Fibroblast of skin of scalp (primary cell): ENCODE measurements at regions not wholly inside any gene's neighbourhood (a gene's known extent, or its start where the extent isn't known, plus 50 kb on each side); places are given as distances from the start of the nearest gene placed in this dataset.
A peak's percentile ranks its signal among the peaks of the same experiment; 100 is the strongest.

Experiments
- DNase-seq: peaks from one replicate; pipeline ENCODE4 v3.0.0-alpha.2; 2013

DNA sequence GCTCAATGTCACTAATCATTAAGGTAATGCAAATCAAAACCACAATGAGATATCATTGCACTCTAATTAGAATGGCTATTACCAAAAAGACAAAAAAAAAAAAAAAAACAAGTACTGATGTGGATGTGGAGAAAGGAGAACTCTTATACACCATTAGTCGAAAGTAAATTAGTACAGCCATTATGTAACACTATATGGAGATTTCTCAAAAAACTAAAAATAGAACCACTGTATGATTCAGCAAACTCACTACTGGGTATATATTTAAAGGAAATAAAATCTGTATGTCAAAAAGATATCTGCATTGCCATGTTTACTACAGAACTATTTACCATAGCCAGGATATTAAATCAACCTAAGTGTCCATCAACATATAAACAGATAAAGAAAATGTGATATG is 265.4 kb upstream of the ARHGAP20 start:
- DNase-seq = no peak

DNA sequence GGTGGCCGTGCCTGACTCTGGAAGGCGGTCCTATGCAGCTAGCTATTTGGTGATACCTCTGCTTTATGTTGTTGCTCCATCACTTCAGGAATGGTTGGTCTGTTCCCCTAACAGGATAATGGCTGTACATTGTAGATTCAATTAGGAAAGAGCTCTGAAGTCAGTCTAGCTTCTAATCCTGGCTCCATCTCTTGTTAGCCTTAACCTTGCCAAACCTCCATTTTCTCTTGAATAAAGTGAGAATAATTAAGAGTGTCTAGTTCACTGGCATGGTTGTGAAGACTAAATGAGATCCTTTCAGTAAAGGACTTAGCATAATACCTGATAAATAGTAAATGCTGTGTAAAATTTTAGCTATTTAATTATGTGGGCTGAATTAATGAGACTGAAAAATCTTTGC is 262.5 kb upstream of the ARHGAP20 start:
- DNase-seq = no peak

DNA sequence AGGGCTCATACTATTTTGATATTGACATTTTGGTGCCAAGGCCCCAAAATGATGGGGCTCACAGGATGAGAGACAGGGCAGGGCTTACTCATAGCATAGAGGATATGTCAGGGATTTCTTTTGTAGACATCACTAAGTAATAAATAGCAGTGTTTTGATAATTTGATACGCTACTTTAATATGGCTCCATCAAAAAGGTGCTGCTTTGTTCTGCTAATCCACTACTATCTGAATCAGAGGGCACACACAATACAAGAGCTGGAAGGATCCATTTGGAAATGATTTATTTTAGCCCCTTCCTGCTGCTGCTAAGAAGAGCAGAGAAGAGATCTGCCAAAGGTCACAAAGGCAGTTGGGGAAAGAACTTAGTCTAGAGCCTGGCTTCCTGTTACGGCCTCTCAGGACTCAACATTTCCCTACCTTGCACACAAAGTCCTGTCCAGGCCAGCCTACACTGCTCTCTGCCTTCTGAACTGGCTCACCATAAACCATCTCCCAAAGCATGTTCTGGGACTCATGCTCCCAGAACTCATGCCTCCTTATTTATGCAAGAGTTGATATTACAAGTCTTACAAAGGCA is 261.3 kb upstream of the ARHGAP20 start:
- DNase-seq = no peak

DNA sequence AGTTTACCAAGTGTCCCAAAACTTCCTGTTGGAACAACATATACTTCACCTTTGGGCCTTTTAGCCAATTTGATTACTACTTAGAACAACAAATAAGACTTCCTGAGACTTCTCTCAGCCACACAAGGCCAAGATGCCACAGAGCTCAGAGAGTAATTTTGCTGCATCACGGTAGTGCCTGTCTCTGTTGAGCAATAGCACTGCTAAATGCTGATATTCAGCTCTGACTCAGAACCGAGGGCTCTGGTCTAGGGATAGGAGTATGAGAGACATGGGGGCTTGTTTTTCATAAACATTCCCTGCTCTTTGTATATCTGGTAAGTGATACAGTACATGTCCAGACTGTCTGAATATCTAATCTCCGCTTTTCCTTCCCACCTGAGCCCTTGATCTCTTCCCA is 260.4 kb upstream of the ARHGAP20 start:
- DNase-seq = peak; percentile 57

DNA sequence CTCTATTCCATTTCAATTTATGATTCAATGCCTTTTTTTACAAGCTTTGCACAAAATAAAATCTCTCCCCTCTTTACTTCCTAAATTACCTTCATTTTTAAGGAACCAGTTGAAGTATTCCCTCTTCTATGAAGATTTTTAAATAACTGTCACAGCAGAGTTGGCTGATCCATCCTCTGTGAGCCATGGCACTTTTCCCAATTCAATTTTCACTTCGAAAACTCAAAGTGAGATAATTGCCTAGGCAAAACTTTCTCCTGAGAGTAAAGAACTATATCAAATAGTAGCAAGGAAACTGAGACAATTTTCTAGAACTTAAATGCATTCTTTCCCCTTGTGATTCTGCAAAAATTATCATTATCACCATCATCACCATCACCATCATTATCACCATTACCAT is 259.9 kb upstream of the ARHGAP20 start:
- no peak for DNase-seq

DNA sequence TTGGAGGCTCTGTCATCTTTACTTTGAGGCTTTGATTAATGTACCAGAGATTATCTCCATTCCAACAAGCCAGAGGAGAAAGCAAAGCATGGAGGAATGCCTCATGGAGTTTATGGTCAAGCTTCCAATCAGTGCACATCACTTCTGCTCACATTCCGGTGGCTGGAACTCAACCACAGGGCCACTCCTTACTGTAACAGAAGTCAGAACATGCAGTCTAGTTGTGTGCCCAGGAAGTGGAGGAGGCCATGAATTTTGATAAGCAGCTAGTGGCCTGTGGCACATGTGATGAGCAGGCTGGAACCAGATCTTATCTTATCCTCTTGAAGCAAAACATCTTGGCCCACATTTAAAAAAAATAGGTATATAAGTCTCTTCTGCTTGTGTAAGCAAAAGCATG is 258.9 kb upstream of the ARHGAP20 start:
- peak; percentile 81 for DNase-seq

DNA sequence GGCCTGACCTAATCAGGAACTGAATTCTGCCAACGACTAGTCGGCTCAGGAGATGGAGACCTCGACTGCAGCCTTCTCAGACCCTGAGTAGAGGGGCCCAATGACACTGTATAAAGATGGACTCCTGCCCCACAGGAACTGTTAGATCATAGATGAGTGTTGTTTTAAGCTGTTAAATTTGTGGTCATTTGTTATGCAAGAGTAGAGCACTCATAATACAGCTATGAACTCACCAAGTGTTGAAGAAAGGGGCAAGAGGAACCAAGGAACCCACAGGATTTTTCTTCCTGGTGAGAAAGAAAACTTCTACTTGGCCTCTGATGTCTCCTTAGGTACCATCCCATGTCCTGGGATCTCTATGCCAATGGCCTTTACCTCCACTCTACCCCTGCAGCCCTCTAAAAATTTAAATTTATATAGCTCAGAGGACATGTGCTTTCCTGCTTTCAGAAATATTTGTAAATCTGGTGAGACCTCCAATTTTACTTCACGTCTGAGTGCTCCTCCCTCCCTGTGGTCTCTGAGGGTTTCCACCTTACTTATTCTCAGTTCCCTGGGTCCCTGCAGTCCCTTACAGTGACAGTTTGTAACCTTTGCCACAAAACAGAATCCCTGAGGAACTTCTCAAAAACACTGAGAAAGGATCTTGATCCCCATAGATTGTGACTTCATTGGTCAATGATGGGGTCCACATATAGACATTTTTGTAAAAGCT is 256.3 kb upstream of the ARHGAP20 start:
- DNase-seq = peak; percentile 36

DNA sequence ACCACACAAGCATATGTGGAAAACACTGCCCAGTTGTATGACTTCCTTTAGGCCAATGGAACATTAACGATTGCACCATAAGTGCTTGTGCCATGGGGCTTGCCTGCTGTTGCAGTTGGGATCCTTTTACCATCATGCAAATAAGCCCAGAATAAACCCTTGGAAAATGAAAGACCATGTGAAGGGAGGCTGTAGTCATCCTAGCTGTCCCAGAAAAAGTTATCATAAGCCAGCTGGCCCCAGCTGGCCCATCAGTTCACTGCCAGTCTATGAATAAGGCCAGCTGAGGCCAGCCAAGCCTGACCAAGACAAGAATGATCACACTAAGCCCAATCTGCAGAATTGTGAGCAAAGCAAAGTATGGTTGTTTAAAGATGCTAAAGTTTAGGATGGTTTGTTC is 253.9 kb upstream of the ARHGAP20 start:
- no peak for DNase-seq

DNA sequence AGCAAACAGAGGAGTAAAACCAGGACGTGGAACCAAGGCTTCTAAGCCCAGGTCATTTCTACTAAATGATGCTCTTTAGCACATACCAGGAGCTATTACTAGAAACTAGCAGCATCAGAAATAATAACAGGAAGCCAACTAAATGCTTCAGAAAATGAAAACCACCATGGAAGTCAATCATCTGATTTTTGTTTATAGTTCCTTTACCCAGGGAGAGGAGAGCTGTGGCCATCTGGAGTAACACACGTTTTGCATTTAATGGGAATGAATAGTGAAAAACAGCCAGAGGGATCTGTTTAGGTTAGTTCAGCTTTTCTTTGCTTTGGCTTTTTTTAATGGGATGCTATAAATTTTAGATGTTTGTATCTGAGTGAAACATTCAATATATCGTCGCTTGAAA is 250.7 kb upstream of the ARHGAP20 start:
- DNase-seq = peak; percentile 7

DNA sequence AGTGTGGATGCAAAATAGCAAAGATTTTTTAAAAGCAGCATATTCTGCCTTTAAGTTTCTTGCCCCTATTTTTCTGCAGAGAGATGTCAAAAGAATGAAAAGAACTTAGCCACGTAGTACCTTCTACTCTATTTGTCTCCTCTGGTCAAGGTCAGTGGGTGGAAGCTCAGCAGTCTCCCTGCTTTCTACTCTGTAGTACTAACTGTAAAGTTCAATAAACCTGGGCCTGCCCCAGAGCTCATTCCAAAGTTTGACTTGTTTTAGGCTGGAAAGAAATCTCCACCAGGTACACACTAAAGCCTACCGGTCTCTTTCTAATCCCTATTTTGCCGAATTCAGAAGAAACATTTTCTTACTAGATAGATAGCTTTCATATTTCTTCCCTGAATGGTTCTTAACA is 247.9 kb upstream of the ARHGAP20 start:
- no peak for DNase-seq

DNA sequence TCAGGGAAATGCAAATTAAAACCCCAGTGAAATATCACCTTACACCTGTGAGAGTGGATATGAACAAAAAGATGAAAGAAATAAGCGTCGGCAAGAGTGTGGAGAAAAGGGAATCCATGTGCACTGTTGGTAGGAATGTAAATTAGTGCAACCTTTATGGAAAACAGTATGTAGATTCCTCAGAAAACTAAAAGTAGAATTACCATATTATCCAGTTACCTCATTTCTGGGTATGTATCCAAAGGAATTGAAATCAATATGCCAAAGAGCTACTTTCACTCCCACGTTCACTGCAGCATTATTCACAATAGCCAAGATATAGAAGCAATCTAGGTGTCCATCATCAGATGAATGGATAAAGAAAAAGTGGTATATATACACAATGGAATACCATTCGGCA is 246.0 kb upstream of the ARHGAP20 start:
- DNase-seq = no peak

DNA sequence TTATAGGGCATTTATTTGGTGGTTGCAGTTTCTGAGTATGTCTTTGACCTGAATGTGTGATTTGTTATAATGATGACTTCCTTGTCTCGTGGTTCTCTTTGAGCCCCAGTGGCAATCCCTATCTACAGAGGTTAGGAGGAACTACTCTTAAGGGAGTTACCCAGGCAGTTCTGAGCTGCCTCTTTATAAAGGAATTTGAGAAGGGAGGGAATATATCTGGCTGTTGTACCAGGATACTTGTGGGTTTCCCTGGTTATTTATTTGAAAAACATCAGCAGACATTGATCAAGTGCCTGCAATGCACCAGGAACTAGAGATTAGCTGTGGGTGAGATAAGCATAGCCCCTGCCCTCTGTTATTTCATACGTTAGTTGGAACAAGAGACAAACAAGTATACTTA is 243.5 kb upstream of the ARHGAP20 start:
- DNase-seq = no peak

DNA sequence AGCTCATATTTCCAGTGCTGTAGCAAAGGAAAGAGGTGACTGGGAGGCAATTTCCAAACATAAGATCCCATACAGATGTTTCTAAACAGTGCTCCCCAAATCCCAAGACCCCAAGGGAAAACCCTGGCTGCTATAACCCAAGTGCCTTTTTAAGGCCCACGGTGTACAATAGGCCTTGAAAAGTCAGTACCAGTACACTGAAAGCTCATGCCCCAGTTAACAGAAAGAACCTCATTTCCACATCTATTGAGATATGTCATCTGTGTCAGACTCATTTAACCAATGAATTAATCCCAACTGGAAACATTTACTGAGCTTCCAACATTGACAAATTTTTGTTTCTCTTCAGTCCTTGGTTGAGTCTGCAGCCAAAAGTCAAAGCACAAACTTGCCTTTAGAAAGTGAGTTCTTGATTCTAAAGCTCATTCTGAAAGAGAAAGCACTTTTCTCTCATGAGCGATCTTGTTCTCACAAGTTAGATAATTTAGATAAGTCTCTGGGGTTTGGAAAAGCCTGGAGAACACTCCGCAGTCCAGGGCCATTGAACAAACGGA is 239.8 kb upstream of the ARHGAP20 start:
- DNase-seq = no peak

DNA sequence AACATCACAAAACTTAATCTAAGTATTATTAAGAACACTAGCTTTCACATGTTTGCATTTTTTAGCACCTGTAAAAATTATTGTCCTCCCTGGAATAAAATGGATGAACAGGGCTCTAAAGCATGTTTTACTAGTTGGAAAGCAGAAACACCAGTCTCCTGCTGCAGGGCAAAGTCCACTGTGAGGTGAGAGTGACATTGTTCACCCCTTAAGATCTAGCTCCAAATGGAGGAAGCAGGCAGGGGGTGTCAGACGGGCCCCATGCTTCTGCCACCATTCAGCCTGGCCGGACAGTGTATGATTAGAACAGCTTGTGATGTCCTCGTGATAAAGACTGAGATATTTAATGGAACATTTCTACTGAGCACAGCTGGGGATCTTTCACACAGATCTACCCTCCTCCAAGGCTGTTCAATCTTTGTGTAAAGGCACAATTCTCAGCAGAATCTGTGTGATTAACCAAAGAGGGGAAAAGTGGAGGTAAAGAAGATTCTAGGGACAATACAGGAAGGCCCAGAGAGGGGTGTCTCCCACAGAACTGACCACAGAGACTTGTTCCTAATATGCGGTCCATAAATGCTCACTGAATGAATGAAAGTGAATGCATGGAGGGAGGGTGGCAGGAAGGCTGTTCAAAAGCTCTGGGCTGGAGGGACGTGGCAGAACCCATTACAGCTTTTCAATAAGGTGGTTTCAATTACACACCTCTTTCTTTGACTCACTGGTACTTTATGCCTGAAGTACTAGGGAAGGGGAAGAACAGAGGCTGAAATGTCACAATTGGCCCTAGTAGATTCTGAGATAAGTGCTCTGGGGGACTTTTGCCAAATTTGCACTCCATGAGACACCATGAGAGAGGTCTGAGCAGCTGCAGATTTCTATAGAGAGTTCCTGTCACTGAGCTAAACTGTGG is 239.1 kb upstream of the ARHGAP20 start:
- no peak for DNase-seq

DNA sequence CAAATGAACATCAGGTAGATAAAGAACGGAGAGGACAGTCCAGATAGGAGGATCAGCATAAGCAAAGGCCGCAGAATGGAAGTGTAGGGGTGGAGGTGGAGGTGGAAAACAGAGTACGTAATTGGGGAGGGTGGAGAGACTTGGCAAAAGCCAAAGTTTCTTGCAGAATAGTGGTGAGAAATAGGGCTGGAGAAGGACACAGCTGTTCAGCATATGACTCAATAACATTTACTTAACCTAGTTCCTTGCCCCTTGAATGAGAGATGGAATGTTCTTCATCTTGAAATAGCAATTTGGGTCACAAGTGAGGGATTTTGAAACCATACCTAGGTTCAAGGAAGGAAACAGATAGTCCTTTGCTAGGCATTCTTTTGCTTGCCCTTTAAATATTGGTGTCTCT is 235.9 kb upstream of the ARHGAP20 start:
- DNase-seq = no peak

DNA sequence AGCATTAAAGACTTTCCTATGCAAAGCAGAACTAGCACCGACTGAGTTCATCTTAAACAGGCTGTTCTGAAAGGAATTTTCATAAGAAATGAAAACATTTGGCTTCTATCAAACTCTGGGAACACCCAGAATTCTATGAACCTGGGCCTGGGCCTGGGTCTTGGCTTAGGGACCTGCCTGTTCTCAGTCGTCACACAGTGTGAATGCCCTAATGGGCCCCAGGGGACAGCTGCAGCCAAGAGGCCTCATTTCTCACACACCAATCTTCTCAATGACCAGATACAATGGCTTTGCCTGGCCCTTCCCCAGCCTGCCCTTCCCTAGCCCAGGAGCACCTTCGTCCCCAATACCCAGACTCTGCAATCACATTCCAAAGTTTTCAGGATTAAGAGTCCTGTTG is 234.9 kb upstream of the ARHGAP20 start:
- DNase-seq = no peak

DNA sequence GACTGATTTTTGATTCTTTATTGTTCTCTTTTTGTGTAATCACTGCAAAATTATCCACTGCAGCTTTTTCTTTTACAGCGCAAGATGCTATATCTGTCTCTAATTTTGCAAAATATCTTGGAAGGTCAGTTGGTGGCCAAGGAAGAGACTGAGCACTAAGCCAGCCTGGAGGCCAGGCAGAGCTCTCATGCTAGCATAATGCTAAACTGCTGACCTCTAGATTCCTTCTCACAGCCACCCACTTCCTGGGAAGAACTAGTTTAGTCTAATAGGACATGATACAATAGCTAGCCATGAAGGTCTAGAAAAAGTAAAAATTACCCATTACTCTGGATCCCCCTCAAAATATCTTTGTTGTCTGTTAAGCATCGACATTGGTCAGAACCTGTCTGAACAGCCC is 227.2 kb upstream of the ARHGAP20 start:
- DNase-seq = no peak

DNA sequence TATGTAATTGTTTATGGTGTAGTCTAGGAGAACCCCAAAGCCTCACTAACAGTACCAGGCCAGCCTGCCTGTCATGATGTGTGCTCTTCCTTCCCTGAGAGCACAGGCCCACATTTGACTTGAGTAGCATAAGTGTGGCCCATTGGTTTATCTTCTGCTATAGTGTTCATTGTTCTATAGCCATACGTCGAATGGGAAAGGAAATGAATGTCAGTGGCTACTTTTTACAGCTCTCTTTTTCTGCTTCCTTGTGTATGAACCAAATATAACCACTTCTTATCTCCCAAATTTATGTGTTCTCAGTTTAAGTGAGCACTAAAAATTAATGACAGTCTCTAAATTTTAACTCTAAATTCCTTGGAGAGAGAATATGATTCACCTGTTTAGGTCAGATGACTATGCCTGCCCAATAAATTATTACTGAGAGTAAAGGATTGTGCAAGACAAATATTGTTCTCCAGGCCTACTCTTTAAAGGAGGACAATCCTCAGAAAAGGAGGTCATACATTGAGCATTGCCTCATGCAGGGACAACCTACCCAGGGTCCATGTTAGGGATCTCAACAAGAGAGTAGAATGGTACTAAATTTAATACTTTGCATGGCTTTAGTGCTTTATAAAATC is 222.9 kb upstream of the ARHGAP20 start:
- no peak for DNase-seq

DNA sequence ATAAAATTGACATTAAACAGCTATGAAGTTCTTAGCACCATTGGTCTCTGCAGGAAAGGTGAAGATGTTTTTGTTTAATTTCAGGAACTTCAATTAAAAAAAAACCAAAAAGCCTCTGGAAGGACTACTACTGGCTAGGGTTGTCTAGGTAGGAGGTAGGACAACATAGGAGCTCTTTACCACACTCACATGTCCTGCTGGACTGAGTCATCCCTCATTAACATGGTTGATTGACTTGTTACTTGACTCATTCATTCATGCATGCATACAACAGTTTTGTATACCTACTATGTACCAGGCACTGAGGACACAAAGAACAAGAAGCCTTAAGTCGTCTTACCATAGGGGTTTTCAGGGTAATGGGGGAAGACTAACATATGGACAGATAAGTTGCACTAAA is 216.9 kb upstream of the ARHGAP20 start:
- no peak for DNase-seq

DNA sequence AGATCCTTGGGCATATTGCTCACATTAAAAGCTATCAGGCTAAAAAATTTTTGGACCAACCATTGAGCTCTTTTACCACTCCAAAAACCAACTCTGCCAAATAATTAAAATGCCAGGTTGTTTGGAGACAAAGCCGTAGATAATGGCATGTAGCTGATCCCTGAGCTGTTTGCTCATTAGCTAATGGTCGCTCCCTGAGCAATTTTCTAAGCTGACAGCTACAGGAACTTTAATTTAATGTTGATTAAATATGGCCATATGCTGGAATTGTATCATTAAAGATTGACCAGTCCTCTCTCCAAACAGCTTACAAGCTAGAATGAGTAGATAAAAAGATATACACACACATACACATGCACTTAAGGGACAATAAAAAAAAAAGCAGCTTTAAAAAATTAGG is 216.2 kb upstream of the ARHGAP20 start:
- no peak for DNase-seq

DNA sequence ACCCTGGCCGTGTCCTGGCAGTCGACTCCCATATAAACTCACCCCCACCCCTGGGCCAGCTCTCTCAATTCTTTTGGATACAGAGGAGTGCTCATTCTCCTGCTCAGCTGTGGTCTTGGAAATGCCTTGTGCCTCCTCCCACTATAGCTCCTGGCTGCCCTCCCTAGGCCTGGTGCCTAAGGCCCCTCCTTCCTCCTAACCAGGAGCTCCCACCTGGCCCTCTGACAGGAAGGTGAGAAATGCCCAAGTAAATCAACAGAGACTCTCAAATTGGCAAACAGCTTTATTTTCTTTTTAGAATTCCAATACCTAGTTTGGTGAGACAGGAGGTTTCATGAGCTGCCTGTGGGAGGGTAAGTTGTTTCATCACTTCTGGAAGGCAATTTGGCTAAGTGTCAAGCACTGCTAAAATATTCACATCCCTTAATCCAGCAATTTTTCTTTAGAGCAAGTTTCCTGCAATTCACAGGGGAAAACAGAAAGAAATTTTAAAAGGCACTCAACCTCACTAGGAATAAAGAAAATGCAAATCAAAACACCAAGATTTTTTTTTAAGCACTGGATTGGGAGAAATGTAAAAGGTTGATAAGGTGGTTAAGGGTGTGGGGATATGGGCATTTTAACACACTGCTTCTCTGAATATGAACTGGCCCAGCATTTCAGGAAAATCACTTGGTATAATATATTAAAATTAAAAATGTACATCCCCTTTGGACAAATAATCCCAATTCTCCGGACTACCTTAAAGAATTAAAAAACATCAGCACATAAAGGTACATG is 209.7 kb upstream of the ARHGAP20 start:
- DNase-seq = peak; percentile 56

DNA sequence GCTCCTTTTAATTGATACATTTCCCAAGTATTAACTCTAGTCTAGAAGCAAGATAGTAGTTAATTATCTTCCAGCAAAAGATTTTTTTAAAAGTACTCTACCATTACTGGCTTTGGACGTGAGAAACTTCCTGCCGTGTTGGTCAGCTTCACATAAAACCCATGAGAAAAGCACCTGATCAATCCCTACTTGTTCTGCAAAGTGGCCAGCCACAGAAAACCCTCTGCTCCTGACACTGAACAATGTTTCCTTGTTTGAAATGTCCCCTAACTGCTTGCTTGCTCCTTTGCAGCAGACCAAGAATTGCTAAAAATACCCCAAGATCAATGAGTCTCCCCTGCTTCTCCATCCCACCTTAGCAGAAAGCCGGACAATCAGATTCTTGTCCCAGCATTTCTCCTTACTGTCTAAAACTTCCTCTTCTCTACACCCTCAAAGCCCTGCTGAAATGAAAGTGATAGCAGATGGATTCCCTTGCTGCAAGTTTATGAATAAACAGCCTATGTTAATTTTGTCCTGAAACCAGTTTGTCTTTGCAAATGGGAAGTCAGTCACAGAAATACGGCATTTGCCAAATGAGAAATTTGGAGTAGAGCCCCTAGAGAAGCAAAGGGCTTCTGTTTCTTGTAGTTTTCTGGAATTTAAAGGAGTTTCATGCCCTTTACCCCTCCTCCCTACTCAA is 207.1 kb upstream of the ARHGAP20 start:
- no peak for DNase-seq
